ENCODE measurements at regions not wholly inside any gene's neighbourhood (a gene's known extent, or its start where the extent isn't known, plus 50 kb on each side); places are given as distances from the start of the nearest gene placed in this dataset.

- H3K27ac Mint-ChIP-seq, result no peak overlapping the region
- no peak overlapping the region for H3K4me3 Mint-ChIP-seq
- no peak for DNase-seq
- no peaks in the 10 kb centered on the region for H3K4me1 Mint-ChIP-seq
- H3K36me3 Mint-ChIP-seq, result no peaks in the 10 kb centered on the region
- H3K27me3 Mint-ChIP-seq, result no peaks in the 10 kb centered on the region
- H3K9me3 Mint-ChIP-seq, result peaks cover 1% of the 10 kb centered on the region
Measured at GRCh38 chr12:85725991-85726390, 110.2 kb downstream of the RASSF9 start.

- H3K27me3 Mint-ChIP-seq, result no peaks in the 10 kb centered on the region
- peaks cover 1% of the 10 kb centered on the region for H3K9me3 Mint-ChIP-seq
- no peak overlapping the region for H3K27ac Mint-ChIP-seq
- H3K36me3 Mint-ChIP-seq, result no peaks in the 10 kb centered on the region
- no peaks in the 10 kb centered on the region for H3K4me1 Mint-ChIP-seq
- no peak for DNase-seq
- no peak overlapping the region for H3K4me3 Mint-ChIP-seq
Measured at GRCh38 chr12:85733221-85733840, 102.9 kb downstream of the RASSF9 start.

- no peak overlapping the region for H3K4me3 Mint-ChIP-seq
- H3K27ac Mint-ChIP-seq, result no peak overlapping the region
- H3K36me3 Mint-ChIP-seq, result no peaks in the 10 kb centered on the region
- no peak for DNase-seq
- H3K27me3 Mint-ChIP-seq, result no peaks in the 10 kb centered on the region
- H3K4me1 Mint-ChIP-seq, result no peaks in the 10 kb centered on the region
- H3K9me3 Mint-ChIP-seq, result peaks cover 1% of the 10 kb centered on the region
Measured at GRCh38 chr12:85733984-85734383, 102.2 kb downstream of the RASSF9 start.

DNA sequence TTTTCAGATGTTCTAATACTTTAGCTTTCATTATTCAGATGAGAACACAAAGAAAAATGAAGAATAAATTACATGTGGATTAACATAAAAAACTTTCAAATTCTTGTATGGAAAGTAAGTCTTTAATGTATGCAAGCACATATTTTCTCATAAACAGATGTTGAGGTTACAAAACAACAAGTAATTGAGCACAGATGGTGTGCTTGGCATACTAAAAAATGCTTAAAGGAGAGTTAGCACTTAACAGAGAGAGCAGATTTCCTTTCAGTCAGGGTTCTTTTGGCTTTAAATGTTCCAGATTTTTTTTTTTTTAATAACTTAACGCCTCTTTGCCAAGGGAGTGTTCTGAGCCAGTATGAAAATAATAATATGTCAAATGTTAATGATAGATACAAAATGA lies 96.0 kb downstream of the RASSF9 start:
- Mint-ChIP-seq H3K9me3 (peaks cover 1% of the 10 kb centered on the region), H3K4me1 (no peaks in the 10 kb centered on the region), H3K4me3 (no peak overlapping the region), H3K27me3 (no peaks in the 10 kb centered on the region), H3K36me3 (no peaks in the 10 kb centered on the region), H3K27ac (no peak overlapping the region)
- no peak for DNase-seq

- Mint-ChIP-seq H3K27ac (no peak overlapping the region), H3K36me3 (no peaks in the 10 kb centered on the region), H3K4me1 (no peaks in the 10 kb centered on the region), H3K4me3 (no peak overlapping the region), H3K9me3 (peaks cover 1% of the 10 kb centered on the region), H3K27me3 (no peaks in the 10 kb centered on the region)
- DNase-seq, result no peak
Measured at GRCh38 chr12:85741046-85741445, 95.2 kb downstream of the RASSF9 start.

- H3K4me3 Mint-ChIP-seq, result no peak overlapping the region
- H3K27me3 Mint-ChIP-seq, result no peaks in the 10 kb centered on the region
- no peak overlapping the region for H3K27ac Mint-ChIP-seq
- peaks cover 1% of the 10 kb centered on the region for H3K9me3 Mint-ChIP-seq
- no peaks in the 10 kb centered on the region for H3K36me3 Mint-ChIP-seq
- H3K4me1 Mint-ChIP-seq, result no peaks in the 10 kb centered on the region
- DNase-seq, result no peak
Measured at GRCh38 chr12:85747941-85748495, 88.2 kb downstream of the RASSF9 start.
